OCI-LY1 (cell line): ENCODE measurements at regions not wholly inside any gene's neighbourhood (a gene's known extent, or its start where the extent isn't known, plus 50 kb on each side); places are given as distances from the start of the nearest gene placed in this dataset.

Experiments used
- H2AFZ ChIP-seq: fragments of 200-600 bp; sonication (generic), shearing (Covaris generic); 2 replicates; pipeline ENCODE4 v1.6.0; 2014; ENCODE audit warnings: antibody characterized with exemption, mild to moderate bottlenecking, low read length
- H3F3A ChIP-seq: fragments of 200-600 bp; sonication (generic), shearing (Covaris generic); 2 replicates; pipeline ENCODE4 v1.6.0; 2014; ENCODE audit warnings: mild to moderate bottlenecking, antibody characterized with exemption, low read length, moderate library complexity; ENCODE audit not compliant: insufficient read depth
- H3K27ac ChIP-seq: fragments of 200-600 bp; sonication (generic); 2 replicates; pipeline ENCODE4 v1.5.1; 2014; ENCODE audit warnings: low read length, mixed run types, mild to moderate bottlenecking, low read depth; ENCODE audit not compliant: poor library complexity, severe bottlenecking
- H3K27me3 ChIP-seq: fragments of 200-600 bp; sonication (generic); 2 replicates; pipeline ENCODE4 v1.6.0; 2014; ENCODE audit warnings: antibody characterized with exemption, mild to moderate bottlenecking, low read length, moderate library complexity; ENCODE audit not compliant: insufficient read depth
- H3K36me3 ChIP-seq: fragments of 200-600 bp; sonication (generic); 2 replicates; pipeline ENCODE4 v1.6.1; 2014; ENCODE audit warnings: mild to moderate bottlenecking, antibody characterized with exemption, low read length, moderate library complexity, mixed read lengths; ENCODE audit not compliant: insufficient read depth
- H3K4me1 ChIP-seq: fragments of 200-600 bp; sonication (generic); 2 replicates; pipeline ENCODE4 v1.5.1; 2014; ENCODE audit warnings: mild to moderate bottlenecking, low read length, moderate library complexity; ENCODE audit not compliant: insufficient read depth, severe bottlenecking
- H3K4me2 ChIP-seq: fragments of 200-600 bp; sonication (generic), shearing (Covaris generic); 2 replicates; pipeline ENCODE4 v1.6.1; 2014; ENCODE audit warnings: low read length
- H3K4me3 ChIP-seq: fragments of 200-600 bp; sonication (generic); 2 replicates; pipeline ENCODE4 v1.5.1; 2014; ENCODE audit warnings: low read length, low read depth, mild to moderate bottlenecking, mixed read lengths; ENCODE audit not compliant: poor library complexity, severe bottlenecking
- H3K79me2 ChIP-seq: fragments of 200-600 bp; shearing (Covaris generic); 2 replicates; pipeline ENCODE4 v1.6.1; 2016; ENCODE audit warnings: mixed run types, low read length, mixed read lengths; ENCODE audit not compliant: insufficient read depth
- H3K9ac ChIP-seq: fragments of 200-600 bp; sonication (generic), shearing (Covaris generic); 2 replicates; pipeline ENCODE4 v1.6.1; 2014; ENCODE audit warnings: mild to moderate bottlenecking, low read length, mixed read lengths
- H3K9me2 ChIP-seq: fragments of 200-600 bp; sonication (generic), shearing (Covaris generic); 2 replicates; pipeline ENCODE4 v1.6.1; 2014; ENCODE audit warnings: low read depth, mild to moderate bottlenecking, low read length, mixed read lengths
- H3K9me3 ChIP-seq: fragments of 200-600 bp; shearing (Covaris generic); 2 replicates; pipeline ENCODE4 v1.6.1; 2014; ENCODE audit warnings: low read length, mixed read lengths
- H4K20me1 ChIP-seq: fragments of 200-600 bp; sonication (generic), shearing (Covaris generic); 2 replicates; pipeline ENCODE4 v1.6.0; 2016; ENCODE audit warnings: mild to moderate bottlenecking, low read length; ENCODE audit not compliant: insufficient read depth
- EZH2 ChIP-seq: fragments of 200-600 bp; sonication (generic), shearing (Covaris generic); IDR thresholded peaks from 2 replicates; pipeline ENCODE4 v1.8.0; 2017; ENCODE audit warnings: borderline replicate concordance, mixed run types, mild to moderate bottlenecking, antibody characterized with exemption, low read length, moderate library complexity, mixed read lengths
- TF ChIP-seq, protein P1 (sequence below): fragments of 200-600 bp; sonication (generic), shearing (Covaris generic); IDR thresholded peaks from 2 replicates; pipeline ENCODE4 v1.5.1; 2017; ENCODE audit warnings: mild to moderate bottlenecking, antibody characterized with exemption, low read length, moderate library complexity, mixed read lengths

DNA sequence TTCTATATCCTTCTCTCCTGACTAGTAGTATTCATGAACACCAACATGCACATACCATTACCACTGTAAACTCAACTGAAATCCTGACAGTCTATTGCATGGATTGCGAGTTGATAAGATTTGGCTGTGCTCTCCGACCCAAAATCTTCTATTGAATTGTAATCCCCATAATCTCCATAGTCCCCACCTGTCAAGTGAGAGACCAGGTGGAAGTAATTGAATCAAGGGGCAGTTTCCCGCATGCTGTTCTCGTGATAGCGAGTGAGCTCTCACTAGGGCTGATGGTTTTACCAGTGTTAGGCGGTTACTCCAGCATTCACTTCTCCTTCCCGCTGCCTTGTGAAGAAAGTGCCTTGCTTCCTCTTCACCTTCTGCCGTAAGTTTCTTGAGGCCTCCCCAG is 261.8 kb downstream of the PHF14 start:
- H3K9me3 ChIP-seq, result no peaks in the 10 kb centered on the region
- no peaks in the 10 kb centered on the region for H3K79me2 ChIP-seq
- no peaks in the 10 kb centered on the region for H3K27me3 ChIP-seq
- H4K20me1 ChIP-seq, result no peaks in the 10 kb centered on the region
- H3K36me3 ChIP-seq, result no peaks in the 10 kb centered on the region
- H3K9me2 ChIP-seq, result no peaks in the 10 kb centered on the region
- H3K27ac ChIP-seq, result no peak overlapping the region
- H3K4me3 ChIP-seq, result no peak overlapping the region
- no peak for TF ChIP-seq EZH2
- TF ChIP-seq, protein P1, sequence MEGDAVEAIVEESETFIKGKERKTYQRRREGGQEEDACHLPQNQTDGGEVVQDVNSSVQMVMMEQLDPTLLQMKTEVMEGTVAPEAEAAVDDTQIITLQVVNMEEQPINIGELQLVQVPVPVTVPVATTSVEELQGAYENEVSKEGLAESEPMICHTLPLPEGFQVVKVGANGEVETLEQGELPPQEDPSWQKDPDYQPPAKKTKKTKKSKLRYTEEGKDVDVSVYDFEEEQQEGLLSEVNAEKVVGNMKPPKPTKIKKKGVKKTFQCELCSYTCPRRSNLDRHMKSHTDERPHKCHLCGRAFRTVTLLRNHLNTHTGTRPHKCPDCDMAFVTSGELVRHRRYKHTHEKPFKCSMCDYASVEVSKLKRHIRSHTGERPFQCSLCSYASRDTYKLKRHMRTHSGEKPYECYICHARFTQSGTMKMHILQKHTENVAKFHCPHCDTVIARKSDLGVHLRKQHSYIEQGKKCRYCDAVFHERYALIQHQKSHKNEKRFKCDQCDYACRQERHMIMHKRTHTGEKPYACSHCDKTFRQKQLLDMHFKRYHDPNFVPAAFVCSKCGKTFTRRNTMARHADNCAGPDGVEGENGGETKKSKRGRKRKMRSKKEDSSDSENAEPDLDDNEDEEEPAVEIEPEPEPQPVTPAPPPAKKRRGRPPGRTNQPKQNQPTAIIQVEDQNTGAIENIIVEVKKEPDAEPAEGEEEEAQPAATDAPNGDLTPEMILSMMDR, result no peak
- no peak overlapping the region for H3K4me2 ChIP-seq
- no peak overlapping the region for H3K9ac ChIP-seq
- H3K4me1 ChIP-seq, result no peaks in the 10 kb centered on the region
- no peaks in the 10 kb centered on the region for H3F3A ChIP-seq
- H2AFZ ChIP-seq, result no peak overlapping the region

DNA sequence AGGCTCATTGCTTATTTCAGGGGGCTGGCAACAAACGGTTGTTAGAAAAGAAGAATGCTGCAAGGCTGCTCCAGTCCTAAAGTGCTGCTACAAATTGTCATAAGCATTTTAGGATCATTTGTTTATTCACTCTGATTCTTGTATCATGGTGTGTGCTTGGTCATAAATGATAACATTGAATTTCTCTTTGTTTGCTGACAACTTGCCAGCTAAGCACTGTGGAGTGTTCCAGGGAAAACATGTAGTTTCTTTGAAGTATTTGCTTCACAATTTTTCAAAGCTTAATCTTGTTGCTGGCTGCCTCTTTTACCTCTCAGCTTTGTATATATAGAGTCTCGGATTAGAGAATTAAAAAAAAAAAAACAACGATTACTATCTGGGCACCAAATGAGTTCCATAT is 263.0 kb downstream of the PHF14 start:
- Histone ChIP-seq H2AFZ (no peak overlapping the region), H3K9me2 (no peaks in the 10 kb centered on the region), H4K20me1 (no peaks in the 10 kb centered on the region), H3K4me1 (no peaks in the 10 kb centered on the region), H3K79me2 (no peaks in the 10 kb centered on the region), H3K27me3 (no peaks in the 10 kb centered on the region), H3K9ac (no peak overlapping the region), H3K36me3 (no peaks in the 10 kb centered on the region), H3K9me3 (no peaks in the 10 kb centered on the region), H3K27ac (no peak overlapping the region), H3F3A (no peaks in the 10 kb centered on the region), H3K4me2 (no peak overlapping the region), H3K4me3 (no peak overlapping the region)
- no peak for TF ChIP-seq EZH2
- TF ChIP-seq, protein P1, result no peak

DNA sequence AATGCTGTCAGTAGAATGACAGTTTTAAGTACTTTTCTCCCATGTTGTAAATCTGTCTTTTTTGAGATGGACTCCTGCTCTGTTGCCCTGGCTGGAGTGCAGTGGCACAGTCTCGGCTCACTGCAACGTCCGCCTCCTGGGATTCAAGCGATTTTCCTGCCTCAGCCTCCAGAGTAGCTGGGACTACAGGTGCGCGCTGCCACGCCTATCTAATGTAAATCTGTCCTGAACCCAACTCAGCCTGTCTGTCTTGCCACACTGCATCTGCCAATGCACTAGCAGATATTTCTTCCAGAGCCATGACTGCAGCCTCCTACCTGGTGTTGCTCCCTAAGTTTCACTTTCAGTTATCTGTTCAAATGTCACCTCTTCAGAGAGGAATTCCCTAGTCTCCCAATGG is 264.1 kb downstream of the PHF14 start:
- H3F3A ChIP-seq, result no peaks in the 10 kb centered on the region
- H3K9me2 ChIP-seq, result no peaks in the 10 kb centered on the region
- H3K4me2 ChIP-seq, result no peak overlapping the region
- H4K20me1 ChIP-seq, result no peaks in the 10 kb centered on the region
- no peak overlapping the region for H2AFZ ChIP-seq
- H3K4me1 ChIP-seq, result no peaks in the 10 kb centered on the region
- TF ChIP-seq, protein P1, result no peak
- no peak for TF ChIP-seq EZH2
- no peak overlapping the region for H3K9ac ChIP-seq
- no peaks in the 10 kb centered on the region for H3K27me3 ChIP-seq
- H3K36me3 ChIP-seq, result no peaks in the 10 kb centered on the region
- H3K4me3 ChIP-seq, result no peak overlapping the region
- H3K79me2 ChIP-seq, result no peaks in the 10 kb centered on the region
- H3K9me3 ChIP-seq, result no peaks in the 10 kb centered on the region
- no peak overlapping the region for H3K27ac ChIP-seq
